GM19025 (cell line): ENCODE measurements at regions not wholly inside any gene's neighbourhood (a gene's known extent, or its start where the extent isn't known, plus 50 kb on each side); places are given as distances from the start of the nearest gene placed in this dataset.

Experiments used
- ATAC-seq: cut with Tn5 transposase; IDR thresholded peaks from one replicate; pipeline ENCODE4 v1.9.1; 2021; ENCODE audit warnings: mild to moderate bottlenecking, low read depth, moderate library complexity; ENCODE audit not compliant: unreplicated experiment

- no peak for ATAC-seq
Measured at GRCh38 chr15:46366360-46367007, 731.7 kb downstream of the SQOR start.

DNA sequence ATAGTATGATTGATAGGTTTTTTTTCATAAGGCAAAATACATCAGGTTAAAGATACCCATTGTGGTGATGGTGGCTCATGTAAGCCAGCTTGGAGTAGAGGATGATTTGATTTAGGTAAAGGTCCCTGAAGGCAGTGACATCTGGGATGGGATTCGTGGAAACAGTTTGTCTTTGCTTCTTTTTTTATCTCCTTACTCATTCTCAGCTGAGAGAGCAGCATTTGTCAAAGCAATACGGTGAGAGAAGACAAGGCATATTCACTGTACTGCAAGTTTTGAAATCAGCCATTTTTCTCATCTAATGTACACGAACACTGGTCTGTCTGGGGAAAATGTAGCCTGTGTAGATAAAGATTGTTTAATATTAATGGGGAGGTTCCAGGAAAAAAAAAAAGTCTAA is 749.1 kb downstream of the SQOR start:
- ATAC-seq: no peak

DNA sequence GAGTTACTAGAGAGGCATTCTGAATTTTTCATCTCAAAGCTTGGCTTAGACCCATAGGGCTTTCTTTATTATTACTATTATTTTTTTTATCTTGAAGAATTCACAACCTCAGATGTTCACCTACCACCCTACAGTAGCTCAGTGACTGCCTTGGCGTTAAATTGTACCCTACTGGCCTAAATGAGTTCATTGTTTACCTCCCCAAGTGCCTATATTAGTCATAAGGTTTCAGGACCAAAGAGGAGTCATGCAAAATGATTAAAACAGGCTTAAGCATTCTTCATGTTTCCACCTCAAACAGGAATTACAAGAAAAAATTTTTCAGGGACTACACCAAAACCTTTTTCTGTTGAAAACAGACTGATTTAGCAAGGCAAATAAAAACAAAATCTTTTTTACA is 751.5 kb downstream of the SQOR start:
- ATAC-seq: no peak

GRCh38 chr15:46389739-46390138 is 754.9 kb downstream of the SQOR start:
- no peak for ATAC-seq

DNA sequence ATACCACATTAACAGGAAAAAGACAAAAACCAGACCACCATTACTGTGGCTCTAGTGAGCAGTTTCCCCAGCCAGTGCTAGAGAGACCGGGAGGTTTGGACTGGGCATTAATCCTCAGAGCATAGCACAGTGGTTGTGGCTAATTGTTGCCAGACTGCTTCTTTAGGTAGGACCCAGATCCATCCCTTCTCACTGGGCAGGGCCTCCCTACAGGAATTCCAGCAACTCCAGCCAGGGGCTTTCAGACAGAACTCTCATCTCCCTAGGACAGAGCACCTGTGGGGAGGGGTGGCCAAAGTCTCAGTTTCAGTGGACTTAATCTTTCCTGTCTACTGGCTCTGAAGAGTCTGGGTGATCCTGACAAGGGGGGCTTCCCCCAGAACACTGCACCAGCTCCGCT is 759.6 kb downstream of the SQOR start:
- no peak for ATAC-seq

GRCh38 chr15:46408312-46408711 is 773.5 kb downstream of the SQOR start:
- no peak for ATAC-seq

- no peak for ATAC-seq
Measured at GRCh38 chr15:46409841-46410301, 775.0 kb downstream of the SQOR start.

DNA sequence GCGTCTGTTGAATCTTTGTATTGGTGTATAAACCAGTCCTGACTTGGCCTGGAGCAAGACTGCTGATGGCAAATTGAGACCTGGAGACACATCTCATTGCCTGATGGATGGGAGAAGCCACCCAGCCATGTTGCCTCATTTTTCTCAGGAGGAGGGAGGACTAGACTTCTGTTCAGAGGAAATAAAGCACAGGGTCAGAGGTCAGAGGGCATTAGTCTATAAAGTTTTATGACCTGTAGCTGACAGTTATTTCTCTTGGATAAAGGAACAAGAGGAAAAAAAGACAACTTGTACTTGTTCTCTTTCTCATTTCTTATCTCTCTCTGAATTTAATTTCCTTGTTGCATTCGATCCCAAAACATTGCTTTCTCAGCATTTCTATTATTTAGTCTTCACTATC is 775.9 kb downstream of the SQOR start:
- no peak for ATAC-seq

GRCh38 chr15:46411900-46412299 is 777.1 kb downstream of the SQOR start:
- no peak for ATAC-seq

- no peak for ATAC-seq
Measured at GRCh38 chr15:46413799-46414198, 779.0 kb downstream of the SQOR start.

DNA sequence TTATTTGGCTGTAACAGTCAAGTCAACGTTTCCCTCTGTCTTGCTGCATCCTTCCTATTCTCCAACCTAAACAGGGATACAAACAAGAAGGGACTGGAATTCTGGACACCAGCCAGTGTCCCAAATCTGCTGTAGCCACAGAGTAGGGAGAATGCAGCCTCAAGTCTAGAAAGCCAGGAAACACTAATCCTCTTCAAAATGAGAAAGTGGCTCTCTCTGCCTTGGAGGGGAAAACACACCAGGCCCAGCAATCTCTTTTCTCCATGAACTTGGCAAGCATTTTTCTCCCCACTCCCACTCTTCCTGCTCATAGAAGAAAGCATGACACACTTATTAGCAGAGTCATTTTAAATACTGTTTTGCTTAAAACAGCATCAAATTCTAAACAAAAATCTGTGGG is 781.7 kb downstream of the SQOR start:
- no peak for ATAC-seq

DNA sequence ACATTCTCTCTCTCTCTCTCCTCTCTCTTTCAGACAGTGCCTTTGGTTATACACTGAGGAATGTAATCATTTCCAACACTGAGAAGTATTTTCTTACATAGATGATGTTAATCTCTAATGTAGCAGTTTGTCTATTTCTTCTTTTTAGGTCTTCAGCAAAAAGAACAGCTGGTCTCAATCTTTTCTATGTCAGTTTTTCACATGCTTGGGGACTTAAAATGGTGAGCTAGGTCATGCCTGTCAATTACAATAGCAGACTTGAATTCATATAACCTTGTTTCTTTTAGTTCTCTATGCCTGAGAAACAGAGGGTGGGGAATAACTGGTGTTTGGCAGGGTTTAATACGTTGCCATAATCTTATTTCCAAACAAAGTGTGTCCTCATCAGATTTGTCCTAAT is 786.2 kb downstream of the SQOR start:
- ATAC-seq: no peak

DNA sequence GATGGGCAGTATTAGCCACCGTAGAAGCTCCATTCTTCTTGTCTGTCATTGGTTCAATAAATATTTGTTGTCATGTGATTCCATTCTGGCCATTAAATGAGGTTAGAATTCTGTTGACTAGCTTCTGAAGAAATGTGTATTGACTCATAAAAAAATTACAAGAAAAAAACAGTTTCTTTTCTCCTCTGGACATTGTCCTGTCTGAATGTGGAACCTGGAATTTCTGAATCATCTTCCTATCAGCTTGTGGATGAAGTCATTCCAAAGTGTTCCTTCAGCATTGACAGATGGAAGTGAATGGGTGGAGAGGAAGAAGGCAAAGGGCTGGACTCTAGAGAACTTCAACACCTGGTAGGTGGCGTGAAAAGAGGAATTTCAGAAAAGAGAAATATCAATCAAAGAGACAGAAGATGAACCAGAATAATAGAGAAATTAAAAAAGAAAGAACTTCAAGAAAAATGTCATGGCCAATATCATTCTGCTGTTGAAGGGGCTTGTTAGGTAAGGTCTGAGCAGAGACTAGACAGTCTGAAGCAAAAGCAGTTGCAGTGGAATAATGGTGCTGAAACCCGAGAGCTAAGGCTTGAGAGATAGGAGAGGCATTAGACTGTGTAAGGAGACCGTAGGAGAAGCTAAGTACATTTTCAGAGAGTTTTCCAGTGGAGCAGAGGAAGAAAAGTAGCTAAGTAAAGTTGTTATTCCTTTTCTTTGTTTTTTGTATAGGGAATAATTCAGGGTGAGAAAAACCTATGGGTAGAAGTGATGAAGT is 806.6 kb downstream of the SQOR start:
- no peak for ATAC-seq

DNA sequence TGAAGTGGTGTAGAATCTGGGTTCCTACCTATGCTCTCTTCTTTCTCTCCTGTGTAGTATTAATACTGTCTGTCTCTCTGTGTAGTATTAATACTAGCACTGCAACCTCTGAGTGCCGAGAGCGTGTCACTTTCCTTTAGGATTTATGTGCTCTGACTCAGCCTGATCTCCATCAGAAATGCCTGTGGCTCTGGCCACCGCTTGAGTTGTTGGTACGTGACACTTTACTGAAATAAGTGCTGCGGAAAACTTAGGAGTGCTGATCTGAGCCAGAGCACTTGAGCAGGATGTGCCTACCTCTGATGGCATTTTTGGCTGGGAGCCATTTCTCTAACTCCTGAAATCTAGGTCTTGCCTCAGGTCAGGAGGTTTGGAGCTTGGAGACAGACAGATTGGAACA is 807.4 kb downstream of the SQOR start:
- ATAC-seq: no peak

- no peak for ATAC-seq
Measured at GRCh38 chr15:46442901-46443590, 808.2 kb downstream of the SQOR start.

GRCh38 chr15:46450112-46450809 is 815.4 kb downstream of the SQOR start:
- ATAC-seq: no peak

DNA sequence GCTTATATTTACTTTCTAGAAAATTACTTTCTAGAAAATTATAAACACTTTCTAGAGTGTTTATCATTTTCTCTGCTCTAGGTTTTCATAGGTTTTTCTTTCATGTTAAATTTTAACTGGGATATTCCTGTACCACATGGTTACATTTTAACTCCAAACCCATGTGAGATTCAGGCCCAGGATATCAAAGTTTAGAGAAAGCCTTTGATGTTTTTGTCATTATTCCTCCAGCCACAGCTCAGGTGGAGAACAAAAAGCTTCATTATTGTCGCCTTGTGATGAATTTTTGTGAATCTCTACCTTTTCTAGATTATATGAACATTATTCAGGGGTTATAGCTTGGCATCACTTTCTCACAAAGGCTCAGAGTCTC is 816.0 kb downstream of the SQOR start:
- ATAC-seq: no peak

GRCh38 chr15:46452297-46452820 is 817.5 kb downstream of the SQOR start:
- ATAC-seq: no peak

GRCh38 chr15:46456456-46456855 is 821.6 kb downstream of the SQOR start:
- ATAC-seq: no peak

DNA sequence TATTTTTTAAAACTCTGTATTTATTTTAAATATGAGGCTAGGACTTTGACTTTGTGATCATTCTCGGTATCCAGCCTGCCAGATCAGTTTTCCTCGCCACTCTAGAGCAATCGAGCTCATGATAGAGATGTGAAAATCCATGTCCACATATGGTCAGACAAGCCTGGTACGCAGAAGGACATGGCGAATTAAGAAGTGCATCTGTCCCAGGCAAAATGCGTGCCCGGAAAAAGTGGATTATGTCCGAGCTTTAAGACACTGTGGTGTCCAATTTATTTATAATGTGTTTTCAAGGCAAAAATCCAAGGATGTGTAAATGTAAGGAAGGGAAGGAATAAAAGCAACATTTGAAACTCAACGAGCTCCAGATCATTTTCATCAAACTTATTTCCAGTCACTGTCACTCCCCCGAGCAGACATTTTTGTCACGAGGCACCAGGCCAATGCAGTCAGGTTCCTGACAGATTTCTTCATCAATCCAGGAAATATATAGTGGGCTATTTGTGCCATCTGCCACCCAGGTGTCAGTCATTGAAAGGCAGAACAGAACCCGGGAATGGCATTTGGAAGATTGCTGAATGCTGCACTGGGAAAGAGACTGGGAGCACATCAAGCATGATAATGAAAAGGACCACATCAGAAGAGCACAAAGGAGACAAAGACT is 825.7 kb downstream of the SQOR start:
- no peak for ATAC-seq
